Heart right ventricle (tissue), 16 donors: ENCODE measurements at regions not wholly inside any gene's neighbourhood (a gene's known extent, or its start where the extent isn't known, plus 50 kb on each side); places are given as distances from the start of the nearest gene placed in this dataset.

ENCODE experiments used
- ATAC-seq, 8 donors: fragments of 200-7000 bp; cut with Tn5 transposase; one replicate each; pipeline ENCODE4 v1.9.1; 2020; ENCODE audit warnings: mild to moderate bottlenecking in 8 of 8, moderate library complexity in 8 of 8, moderate number of reproducible peaks in 1 of 8
- DNase-seq, 2 donors: peaks; one replicate each; pipeline ENCODE4 v3.0.0-alpha.2; 2020
- H3K27ac ChIP-seq, 10 donors: fragments of 200-600 bp; sonication (generic) in 2 of 10; one replicate each; pipeline versions ENCODE4 v1.5.0 to v1.8.0; 2020 to 2022; ENCODE audit warnings: mild to moderate bottlenecking in 3 of 10
- H3K27me3 ChIP-seq, 7 donors: fragments of 200-600 bp; one replicate each; pipeline ENCODE4 v1.8.0; 2021 to 2022; ENCODE audit warnings: mild to moderate bottlenecking in 2 of 7
- H3K36me3 ChIP-seq, 9 donors: fragments of 200-600 bp; sonication (generic) in 1 of 9; one replicate each; pipeline versions ENCODE4 v1.5.0 to v1.8.0; 2020 to 2022; ENCODE audit warnings: mild to moderate bottlenecking in 2 of 9
- H3K4me1 ChIP-seq, 9 donors: fragments of 200-600 bp; sonication (generic) in 1 of 9; one replicate each; pipeline versions ENCODE4 v1.5.0 to v1.8.0; 2020 to 2022; ENCODE audit warnings: mild to moderate bottlenecking in 4 of 9
- H3K4me3 ChIP-seq, 10 donors: fragments of 200-600 bp; sonication (generic) in 2 of 10; one replicate each; pipeline versions ENCODE4 v1.5.0 to v1.8.0; 2020 to 2022; ENCODE audit warnings: mild to moderate bottlenecking in 7 of 10, moderate library complexity in 2 of 10
- H3K9me3 ChIP-seq, 11 donors: fragments of 200-600 bp in 10 of 11; sonication (generic) in 2 of 11; one replicate each; pipeline versions ENCODE4 v1.5.0 to v1.8.0; 2013 to 2022; ENCODE audit warnings: mild to moderate bottlenecking in 2 of 11, control low read depth in 1 of 11, moderate library complexity in 1 of 11
- CTCF ChIP-seq, 9 donors: fragments of 200-600 bp; sonication (generic) in 2 of 9; IDR thresholded peaks; one replicate each; pipeline versions ENCODE4 v1.5.0 to v1.8.0; 2021 to 2022; ENCODE audit warnings: antibody characterized with exemption in 9 of 9, mild to moderate bottlenecking in 5 of 9, moderate library complexity in 1 of 9
- WGBS, 2 donors: extraction: QIAGEN DNeasy Blood & Tissue Kit; methylation state at CpG; one replicate each; pipeline ENCODE4 v1.1.7; 2013; ENCODE audit warnings: inconsistent platforms in 1 of 2; 5-methylcytosine and 5-hydroxymethylcytosine counted together
- intact Hi-C, 10 donors: fragments of 100-400 bp; cut with DNase I; formaldehyde crosslinking; loops; one replicate each; pipeline versions ENCODE4 v1.11.1 to v1.14.2; 2022
- donor health status: Arrhythmogenic right ventricular cardiomyopathy.
- donor health status: ischemic (EF 13 %, LVEDD 7.1; RV severe dilation, severe dysfunction).
- donor health status: healthy with polysubstance abuse.
- donor health status: DM: no; HTN: yes; CAD: no.
- donor health status: DM: no; HTN: no; CAD: no.
- donor health status: ischemic (EF 25% LVEDD 6.9; RV normal size, moderate dysfunction).
- donor health status: ischemic (EF 25% LVEDD 5.7; RV mildly dilated, moderate dysfunction).
- donor health status: healthy.
- donor health status: DM: yes; HTN: yes; CAD: no.
- donor health status: Ischemic cardiomyopathy.
- donor health status: ischemic (EF 35%, LVEDD 5.7; RV mildly dilated, moderate dysfunction).
- donor health status: nonischemic (EF 11% LVEDD 7.7; RV severe dilation, severe dysfunction).
- donor health status: DM: yes; HTN: yes; CAD: no.
- donor health status: PGD.
- donor health status: ischemic (EF 29% LVEDD 5.4; RV normal size, mild dysfunction).
- donor health status: nonischemic (EF 23%, LVEDD 6.1; RV moderate dilation, normal function).

- WGBS, 2 donors: 55 to 66% methylated on average over 4 of the region's 4 CpGs
- intact Hi-C loops: no loop called here
- TF ChIP-seq CTCF (IDR thresholded peaks at IDR 0.05): peak in 5 of 9 donors; percentile 12 to 30 (median 24)
- Histone ChIP-seq H3K4me3 (no peak overlapping the region), H3K27ac (peak overlapping the region in 6 of 10 donors; percentile 9 to 61 (median 26)), H3K4me1 (peaks cover 0 to 14% (median 4%) of the 10 kb centered on the region in 9 donors), H3K36me3 (no peaks in the 10 kb centered on the region), H3K27me3 (no peaks in the 10 kb centered on the region), H3K9me3 (no peaks in the 10 kb centered on the region)
- ATAC-seq (peak; percentile 62 to 90 (median 84)), DNase-seq (peak in 1 of 2 donors; percentile 52)
These were observed 288.4 kb downstream of the SNX13 start for GRCh38 chr7:17651863-17652385.

- no peak for TF ChIP-seq CTCF (IDR thresholded peaks at IDR 0.05)
- DNase-seq (no peak), ATAC-seq (peak in 2 of 8 donors; percentile 32 to 39)
- Histone ChIP-seq H3K27me3 (no peaks in the 10 kb centered on the region), H3K4me3 (no peak overlapping the region), H3K27ac (peak overlapping the region in 2 of 10 donors; percentile 1 to 13), H3K36me3 (no peaks in the 10 kb centered on the region), H3K4me1 (peaks cover 0 to 14% (median 4%) of the 10 kb centered on the region in 9 donors), H3K9me3 (peaks cover 0 to 17% (median 0%) of the 10 kb centered on the region in 11 donors)
- intact Hi-C loops: no loop called here
- 42 to 43% methylated on average over 2 of the region's 2 CpGs for WGBS, 2 donors
These were observed 285.4 kb downstream of the SNX13 start for GRCh38 chr7:17654940-17655339.

GRCh38 chr7:17659126-17659525, 281.2 kb downstream of the SNX13 start:
- H3K36me3 ChIP-seq: no peaks in the 10 kb centered on the region
- H3K4me3 ChIP-seq: no peak overlapping the region
- H3K4me1 ChIP-seq: peaks cover 0 to 14% (median 0%) of the 10 kb centered on the region in 9 donors
- TF ChIP-seq CTCF (IDR thresholded peaks at IDR 0.05): no peak
- ATAC-seq: no peak
- DNase-seq: no peak
- H3K27ac ChIP-seq: no peak overlapping the region
- intact Hi-C loops: no loop called here
- 95% methylated on average over 3 of the region's 3 CpGs for WGBS, 2 donors
- H3K27me3 ChIP-seq: no peaks in the 10 kb centered on the region
- peaks cover 0 to 17% (median 0%) of the 10 kb centered on the region in 11 donors for H3K9me3 ChIP-seq

DNA sequence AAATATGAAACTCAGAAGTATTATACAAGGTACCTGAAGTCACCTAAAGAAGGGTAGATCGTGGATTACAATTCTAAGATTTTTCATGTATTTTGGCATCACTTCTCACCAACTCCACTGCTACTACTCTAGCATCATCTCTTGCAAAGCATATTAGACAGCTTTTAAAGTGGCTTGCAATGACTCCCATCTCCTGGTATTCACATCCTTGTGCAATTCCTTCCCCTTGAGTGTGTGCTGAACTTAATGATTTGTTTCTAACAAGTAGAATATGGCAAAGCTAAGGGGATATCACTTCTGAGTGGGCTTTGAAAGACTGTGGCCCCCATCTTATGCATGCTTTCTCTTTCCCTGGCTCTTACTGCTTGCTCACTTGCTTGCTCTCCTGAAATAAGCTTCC, 280.2 kb downstream of the SNX13 start:
- H3K27ac ChIP-seq: no peak overlapping the region
- TF ChIP-seq CTCF (IDR thresholded peaks at IDR 0.05): no peak
- H3K36me3 ChIP-seq: no peaks in the 10 kb centered on the region
- H3K9me3 ChIP-seq: peaks cover 0 to 17% (median 0%) of the 10 kb centered on the region in 11 donors
- 92 to 100% methylated on average over 1 of the region's 1 CpG for WGBS, 2 donors
- DNase-seq (no peak), ATAC-seq (no peak)
- no peaks in the 10 kb centered on the region for H3K27me3 ChIP-seq
- no peak overlapping the region for H3K4me3 ChIP-seq
- H3K4me1 ChIP-seq: peaks cover 0 to 7% (median 0%) of the 10 kb centered on the region in 9 donors
- intact Hi-C loops: no loop called here
